KG1 (cell line): ENCODE measurements at regions not wholly inside any gene's neighbourhood (a gene's known extent, or its start where the extent isn't known, plus 50 kb on each side); places are given as distances from the start of the nearest gene placed in this dataset.
A peak's percentile ranks its signal among the peaks of the same experiment; 100 is the strongest.

Source experiments
- DNase-seq: peaks from one replicate; lab custom pipeline; 2025; lab: John Stamatoyannopoulos, UW

GRCh38 chr2:122168799-122169198 is 413.3 kb downstream of the TSN start:
- no peak for DNase-seq

- no peak for DNase-seq
These were observed 417.4 kb downstream of the TSN start for GRCh38 chr2:122172812-122173211.

GRCh38 chr2:122174061-122174460 is 418.6 kb downstream of the TSN start:
- no peak for DNase-seq

- DNase-seq: peak; percentile 57
These were observed 424.2 kb downstream of the TSN start for GRCh38 chr2:122179492-122180165.

GRCh38 chr2:122180972-122181371 is 425.5 kb downstream of the TSN start:
- no peak for DNase-seq

DNA sequence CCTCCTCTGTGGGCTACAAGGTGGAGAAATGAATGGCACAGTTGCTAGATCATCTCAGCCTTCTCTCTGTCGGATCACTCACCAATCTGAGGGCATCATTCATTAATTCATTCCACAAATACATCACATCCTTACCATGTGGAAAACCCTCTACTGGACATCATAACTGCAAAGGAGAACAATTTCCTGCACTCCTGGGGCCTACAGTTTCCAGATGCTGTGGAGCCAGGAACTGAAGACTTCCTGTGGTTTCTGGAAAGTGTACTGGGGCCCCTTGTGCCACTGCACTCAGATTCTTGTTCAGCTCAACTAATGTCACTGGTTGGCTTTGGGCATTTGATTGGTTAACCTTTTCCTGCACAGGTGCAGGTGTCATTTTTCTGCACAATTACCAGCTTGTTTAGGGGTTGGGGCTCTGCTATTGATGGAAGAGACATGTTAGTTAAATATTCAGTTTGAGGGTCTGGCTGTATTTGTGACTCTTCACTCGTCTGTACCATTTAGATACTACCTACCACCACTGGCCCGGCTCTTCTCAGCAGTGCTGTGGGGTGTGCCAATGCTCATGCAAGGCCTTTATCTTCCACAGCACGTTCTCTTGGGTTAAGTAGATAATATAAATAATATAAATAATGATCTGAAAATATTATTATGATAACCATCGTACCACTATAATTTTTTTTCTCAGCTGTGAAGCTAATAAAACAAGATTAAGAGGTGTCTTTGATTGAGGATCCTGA is 427.3 kb downstream of the TSN start:
- DNase-seq: no peak

DNA sequence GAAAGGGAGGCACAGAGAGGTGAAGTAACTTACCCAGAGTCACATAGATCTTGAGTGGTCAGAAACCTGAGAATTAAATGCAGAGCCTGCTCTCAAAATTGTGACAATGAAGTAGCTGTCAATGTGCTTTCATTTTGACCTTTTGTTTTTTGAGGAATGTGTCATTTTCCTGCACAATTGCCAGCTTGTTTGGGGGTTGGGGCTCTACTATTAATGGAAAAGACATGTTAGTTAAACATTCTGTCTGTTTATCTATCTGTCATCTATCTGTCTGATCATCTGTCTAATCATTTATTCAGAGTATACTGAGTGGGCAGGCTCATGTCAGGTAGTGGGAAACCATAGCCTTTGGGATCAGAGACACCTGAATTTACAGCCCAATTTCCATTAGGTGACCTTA is 428.4 kb downstream of the TSN start:
- DNase-seq: no peak

DNA sequence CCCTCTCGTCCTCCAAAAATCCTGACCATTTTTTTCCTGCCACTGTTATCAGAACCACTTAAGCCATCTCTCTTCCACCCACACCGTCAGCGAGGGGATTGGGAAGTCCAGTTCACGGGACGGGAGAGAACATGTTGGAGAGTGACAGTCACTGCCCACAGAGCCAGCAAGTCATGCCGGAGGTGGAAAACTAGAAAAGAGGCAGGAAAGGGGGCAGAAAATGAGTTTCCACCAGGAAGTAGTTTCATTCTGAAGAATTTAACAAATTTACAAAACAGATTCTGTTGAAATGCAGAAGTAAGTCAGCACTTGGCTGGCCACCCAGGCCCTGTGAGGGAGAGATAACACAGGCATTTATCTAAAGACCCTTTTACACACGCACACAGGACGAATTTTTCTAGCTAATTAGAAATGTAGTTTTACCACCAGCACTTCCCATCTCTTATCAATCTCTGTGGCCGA is 431.3 kb downstream of the TSN start:
- DNase-seq: peak; percentile 54

DNA sequence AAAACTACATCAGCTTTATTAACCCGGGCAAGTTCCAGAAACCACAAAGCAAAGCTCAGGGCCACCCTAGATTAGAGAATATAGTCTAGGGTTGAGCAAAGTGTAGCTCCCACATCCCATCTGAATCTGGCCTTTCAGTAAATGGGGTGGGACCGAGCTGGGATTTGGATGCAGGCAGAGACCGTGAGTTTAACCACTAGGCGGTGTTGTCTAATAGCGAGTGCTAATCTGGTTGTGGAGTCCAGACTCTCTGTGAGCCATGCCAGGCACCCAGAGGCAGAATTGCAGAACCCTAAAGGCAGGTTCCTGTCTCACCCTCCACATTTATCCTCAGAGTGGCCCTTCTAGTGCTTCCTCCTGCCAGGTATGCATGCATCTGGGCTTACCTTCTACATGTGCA is 435.9 kb downstream of the TSN start:
- DNase-seq: no peak

- DNase-seq: no peak
These were observed 438.2 kb downstream of the TSN start for GRCh38 chr2:122193622-122194021.

GRCh38 chr2:122194546-122194945 is 439.1 kb downstream of the TSN start:
- DNase-seq: no peak

GRCh38 chr2:122203523-122203922 is 448.1 kb downstream of the TSN start:
- DNase-seq: no peak

DNA sequence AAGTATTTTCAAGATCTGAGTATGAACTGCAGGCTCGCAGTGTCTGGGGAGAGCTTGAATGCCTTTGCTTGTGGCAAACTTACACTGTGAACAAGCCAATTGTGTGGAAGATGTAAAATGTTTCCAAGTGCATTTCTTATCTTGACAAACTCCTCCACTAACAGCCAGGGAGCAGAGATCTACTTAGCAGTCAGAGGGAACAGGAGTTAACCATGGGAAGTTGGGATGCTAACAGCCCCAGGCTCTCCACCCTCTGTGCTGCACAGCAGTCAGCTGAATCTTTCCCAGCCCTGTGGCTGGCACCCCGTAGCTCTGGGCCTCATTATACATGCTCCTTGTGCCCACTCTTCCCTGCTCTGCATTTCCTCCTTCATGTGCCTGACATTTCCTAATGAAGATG is 450.2 kb downstream of the TSN start:
- no peak for DNase-seq

DNA sequence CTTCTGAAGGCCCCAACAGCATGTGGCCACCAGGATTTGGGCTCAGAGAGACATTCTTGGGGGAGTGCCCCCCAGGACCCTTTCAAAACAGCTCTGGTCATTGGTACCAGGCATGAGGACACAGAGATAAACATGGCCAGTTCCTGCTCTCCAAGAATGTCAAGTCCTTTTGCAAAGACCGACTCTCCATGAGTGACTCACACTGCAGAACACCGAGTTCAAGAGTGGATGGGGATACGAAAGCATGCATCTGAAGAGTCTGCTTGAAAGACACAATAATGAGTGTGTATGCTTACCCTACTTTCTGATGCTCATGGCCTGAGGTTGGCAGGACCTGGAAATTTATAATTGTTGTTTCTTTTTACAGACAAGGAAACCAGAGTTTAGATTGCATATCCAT is 450.6 kb downstream of the TSN start:
- DNase-seq: no peak

GRCh38 chr2:122209377-122209776 is 453.9 kb downstream of the TSN start:
- DNase-seq: no peak

DNA sequence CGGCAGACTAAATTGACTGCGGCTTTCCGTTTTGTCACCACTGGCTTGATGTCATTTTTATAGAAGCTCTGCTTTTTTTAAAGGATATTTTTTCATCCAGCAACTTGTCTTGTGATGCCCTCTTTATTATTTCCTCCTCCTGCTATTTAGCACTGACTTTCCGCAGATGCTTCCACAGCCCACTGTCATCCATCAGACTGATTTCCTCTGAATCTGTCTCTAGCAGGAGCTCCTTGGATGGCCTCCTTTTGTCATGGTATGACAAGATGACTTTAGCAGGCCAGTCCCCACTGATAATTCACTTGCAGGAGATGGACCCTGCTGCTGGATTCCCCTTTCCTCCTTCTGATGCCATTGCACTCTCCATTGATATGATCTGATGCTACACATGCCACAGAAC is 454.6 kb downstream of the TSN start:
- no peak for DNase-seq

DNA sequence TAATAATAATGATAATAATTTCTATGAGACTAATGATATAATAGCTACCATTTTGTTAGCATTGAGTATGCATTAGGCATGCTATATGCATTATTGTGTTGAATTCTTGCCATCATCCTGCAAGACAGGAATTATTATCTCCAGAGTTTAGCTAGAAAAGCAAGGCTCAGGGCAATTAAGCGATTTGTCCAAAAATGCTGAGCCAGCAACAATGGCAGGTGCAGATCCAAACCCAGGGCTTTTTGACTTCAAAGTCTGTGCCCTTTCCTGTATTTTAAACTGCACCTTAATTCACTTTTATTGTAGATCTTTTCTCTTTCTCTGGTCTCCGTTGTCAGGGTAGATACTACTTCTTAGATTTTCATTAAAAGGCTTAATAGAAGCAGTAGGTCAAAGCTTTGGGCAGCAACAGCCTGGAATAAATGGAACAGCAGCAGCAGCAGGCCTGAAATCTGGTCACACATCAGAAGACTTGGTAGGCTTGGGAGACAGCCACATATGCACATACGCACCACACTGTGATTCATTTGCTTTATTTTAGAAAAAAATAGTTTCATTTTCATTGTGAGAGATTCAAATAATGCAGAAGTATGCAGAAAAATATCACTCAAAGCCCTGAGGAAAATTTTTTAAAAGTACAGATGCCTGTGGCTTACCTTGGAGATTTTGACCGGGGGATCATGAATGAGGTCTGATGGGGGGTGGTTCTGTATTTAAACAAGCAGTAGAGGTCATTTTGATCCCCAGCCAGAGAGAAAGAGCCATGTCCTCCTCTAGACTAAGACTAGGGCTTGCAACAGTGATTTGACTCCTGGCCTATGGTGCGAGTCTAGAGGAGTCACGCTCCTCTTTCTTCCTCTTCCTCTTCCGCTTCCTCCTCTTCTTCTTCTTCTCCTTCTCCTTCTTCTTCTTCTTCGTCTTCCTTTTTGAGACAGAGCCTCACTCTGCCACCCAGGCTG is 455.7 kb downstream of the TSN start:
- DNase-seq: no peak

DNA sequence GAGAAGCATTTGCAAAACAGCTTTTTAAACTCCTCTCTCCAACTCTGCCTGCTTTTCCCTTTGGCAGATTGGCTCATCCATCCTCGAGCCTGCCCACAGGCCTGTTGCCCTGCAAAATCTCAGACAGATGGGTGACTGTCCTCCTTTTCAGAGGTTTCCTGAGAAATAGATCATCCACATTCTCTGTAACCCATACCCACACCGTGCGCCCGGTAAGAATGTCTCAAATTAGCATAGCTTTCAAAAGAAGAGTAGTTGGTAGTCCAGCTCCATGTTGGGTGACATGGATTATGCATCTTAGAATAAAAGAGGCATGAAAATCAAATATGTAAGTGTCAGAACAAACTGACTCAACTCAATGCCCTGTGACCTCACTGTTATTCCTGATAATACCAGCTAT is 457.9 kb downstream of the TSN start:
- DNase-seq: no peak

DNA sequence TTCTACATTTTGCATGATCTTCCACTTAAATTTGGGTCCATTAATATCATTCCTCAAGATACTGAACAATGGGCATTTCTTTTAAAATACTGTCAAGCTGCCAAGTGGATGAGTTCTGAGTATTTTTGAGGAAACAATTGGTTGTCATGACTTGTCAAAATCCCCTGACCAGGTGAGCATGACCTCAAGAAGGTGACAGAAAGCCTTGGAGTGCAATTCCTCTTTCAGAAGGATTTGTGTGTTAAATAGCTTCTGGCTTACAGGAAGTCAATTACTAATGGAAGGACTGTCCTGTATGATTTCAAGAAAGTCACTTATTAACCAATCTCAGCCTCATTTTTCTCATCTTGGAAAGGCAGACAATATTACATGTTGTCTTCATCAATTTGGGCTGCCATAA is 460.6 kb downstream of the TSN start:
- DNase-seq: no peak

DNA sequence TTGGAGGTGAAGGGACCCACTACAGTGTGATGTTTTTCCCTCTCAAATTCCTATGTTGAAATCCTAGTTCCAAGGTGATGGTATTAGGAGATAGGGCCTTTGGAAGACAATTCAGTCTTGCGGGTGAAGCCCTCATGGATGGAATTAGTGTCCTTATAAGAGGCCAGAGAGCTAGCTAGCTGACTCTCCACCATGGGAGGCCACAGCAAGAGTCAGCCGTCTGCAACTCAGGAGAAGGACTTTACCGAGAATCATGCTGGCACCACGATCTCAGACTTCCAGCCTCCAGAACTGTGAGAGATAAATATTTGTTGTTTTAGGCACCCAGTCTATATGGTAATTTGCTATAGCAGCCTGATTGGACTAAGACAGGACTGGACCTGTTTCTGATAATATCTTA is 461.4 kb downstream of the TSN start:
- DNase-seq: no peak

DNA sequence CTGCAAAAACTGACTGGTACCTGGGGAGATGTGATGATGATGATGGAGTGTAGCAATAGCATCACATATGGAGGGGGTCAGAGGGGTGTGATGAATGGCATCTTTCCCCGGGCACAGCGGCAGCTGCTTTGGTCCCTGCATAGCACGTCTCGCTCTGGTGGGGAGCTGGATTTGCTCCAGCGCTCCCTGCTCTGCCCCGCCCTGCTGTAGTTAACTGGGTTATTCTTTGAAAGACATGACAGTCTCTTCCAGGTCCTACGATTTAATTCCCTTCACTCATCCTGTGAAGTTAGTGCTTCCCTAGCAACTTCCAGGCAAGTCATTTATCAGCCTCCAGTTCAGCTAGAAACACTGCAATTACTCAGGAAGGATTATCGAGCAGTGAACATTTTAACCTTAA is 463.1 kb downstream of the TSN start:
- no peak for DNase-seq

- no peak for DNase-seq
These were observed 464.1 kb downstream of the TSN start for GRCh38 chr2:122219504-122219903.

DNA sequence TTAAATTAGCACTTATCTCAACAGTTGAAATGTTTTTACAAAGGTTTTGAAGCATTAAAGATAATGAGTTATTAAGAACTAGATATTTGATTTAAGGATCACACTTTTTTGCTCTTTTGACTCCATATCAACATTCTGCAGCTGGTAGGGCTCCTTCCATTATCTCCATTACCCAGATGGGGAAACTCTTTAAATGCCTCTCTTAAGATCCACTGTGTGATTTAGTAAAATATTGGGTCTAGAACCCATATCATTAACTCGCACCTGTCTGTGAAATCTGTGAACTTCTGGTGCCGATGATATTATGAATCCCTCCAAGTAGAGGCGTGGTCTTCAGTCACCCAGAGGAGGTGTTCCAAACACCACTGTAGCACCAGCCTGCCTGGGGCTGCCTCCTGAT is 466.2 kb downstream of the TSN start:
- no peak for DNase-seq
